ENCODE measurements at regions not wholly inside any gene's neighbourhood (a gene's known extent, or its start where the extent isn't known, plus 50 kb on each side); places are given as distances from the start of the nearest gene placed in this dataset.

- peaks cover 7% of the 10 kb centered on the region for H3K27me3 ChIP-seq
- no peak overlapping the region for H3K27ac ChIP-seq
- no peak for TF ChIP-seq CTCF (IDR thresholded peaks at IDR 0.05)
- H3K9me3 ChIP-seq: no peaks in the 10 kb centered on the region
- no peaks in the 10 kb centered on the region for H3K4me1 ChIP-seq (ENCODE audit: control insufficient read depth in 1 of 2, insufficient read depth in 1 of 2, low read depth in 1 of 2, low read length in 1 of 2)
- no peaks in the 10 kb centered on the region for H3K36me3 ChIP-seq
- no peak overlapping the region for H3K4me3 ChIP-seq (ENCODE audit: low read depth in 1 of 2, low read length in 1 of 2)
These were observed 62.5 kb upstream of the ADO start for GRCh38 chr10:62741996-62742395.

- Histone ChIP-seq H3K4me1 (ENCODE audit: control insufficient read depth in 1 of 2, insufficient read depth in 1 of 2, low read depth in 1 of 2, low read length in 1 of 2) (no peaks in the 10 kb centered on the region), H3K36me3 (no peaks in the 10 kb centered on the region), H3K4me3 (ENCODE audit: low read depth in 1 of 2, low read length in 1 of 2) (no peak overlapping the region), H3K27me3 (peaks cover 7% of the 10 kb centered on the region), H3K27ac (no peak overlapping the region), H3K9me3 (no peaks in the 10 kb centered on the region)
- TF ChIP-seq CTCF (IDR thresholded peaks at IDR 0.05): no peak
These were observed 61.9 kb upstream of the ADO start for GRCh38 chr10:62742536-62743061.

- Histone ChIP-seq H3K4me3 (ENCODE audit: low read depth in 1 of 2, low read length in 1 of 2) (no peak overlapping the region), H3K36me3 (no peaks in the 10 kb centered on the region), H3K4me1 (ENCODE audit: control insufficient read depth in 1 of 2, insufficient read depth in 1 of 2, low read depth in 1 of 2, low read length in 1 of 2) (no peaks in the 10 kb centered on the region), H3K9me3 (no peaks in the 10 kb centered on the region), H3K27ac (no peak overlapping the region), H3K27me3 (peaks cover 7% of the 10 kb centered on the region)
- TF ChIP-seq CTCF (IDR thresholded peaks at IDR 0.05): no peak
These were observed 60.4 kb upstream of the ADO start for GRCh38 chr10:62744136-62744535.

- Histone ChIP-seq H3K4me3 (ENCODE audit: low read depth in 1 of 2, low read length in 1 of 2) (no peak overlapping the region), H3K36me3 (no peaks in the 10 kb centered on the region), H3K27me3 (peaks cover 7% of the 10 kb centered on the region), H3K27ac (no peak overlapping the region), H3K4me1 (ENCODE audit: control insufficient read depth in 1 of 2, insufficient read depth in 1 of 2, low read depth in 1 of 2, low read length in 1 of 2) (no peaks in the 10 kb centered on the region), H3K9me3 (no peaks in the 10 kb centered on the region)
- TF ChIP-seq CTCF (IDR thresholded peaks at IDR 0.05): no peak
These were observed 58.9 kb upstream of the ADO start for GRCh38 chr10:62745581-62745980.

- Histone ChIP-seq H3K4me3 (ENCODE audit: low read depth in 1 of 2, low read length in 1 of 2) (no peak overlapping the region), H3K27me3 (peaks cover 9% of the 10 kb centered on the region), H3K9me3 (no peaks in the 10 kb centered on the region), H3K27ac (no peak overlapping the region), H3K4me1 (ENCODE audit: control insufficient read depth in 1 of 2, insufficient read depth in 1 of 2, low read depth in 1 of 2, low read length in 1 of 2) (no peaks in the 10 kb centered on the region), H3K36me3 (no peaks in the 10 kb centered on the region)
- TF ChIP-seq CTCF (IDR thresholded peaks at IDR 0.05): no peak
These were observed 57.4 kb upstream of the ADO start for GRCh38 chr10:62746951-62747729.

Data from neutrophil (primary cell).